CD4-positive, alpha-beta T cell treated with Interleukin-15 for 4 hours (primary cell): ENCODE measurements at regions not wholly inside any gene's neighbourhood (a gene's known extent, or its start where the extent isn't known, plus 50 kb on each side); places are given as distances from the start of the nearest gene placed in this dataset.
A peak's percentile ranks its signal among the peaks of the same experiment; 100 is the strongest.

ENCODE experiments used
- DNase-seq: peaks from one replicate; pipeline ENCODE4 v3.0.0-alpha.2; 2020; ENCODE audit warnings: low spot score

DNA sequence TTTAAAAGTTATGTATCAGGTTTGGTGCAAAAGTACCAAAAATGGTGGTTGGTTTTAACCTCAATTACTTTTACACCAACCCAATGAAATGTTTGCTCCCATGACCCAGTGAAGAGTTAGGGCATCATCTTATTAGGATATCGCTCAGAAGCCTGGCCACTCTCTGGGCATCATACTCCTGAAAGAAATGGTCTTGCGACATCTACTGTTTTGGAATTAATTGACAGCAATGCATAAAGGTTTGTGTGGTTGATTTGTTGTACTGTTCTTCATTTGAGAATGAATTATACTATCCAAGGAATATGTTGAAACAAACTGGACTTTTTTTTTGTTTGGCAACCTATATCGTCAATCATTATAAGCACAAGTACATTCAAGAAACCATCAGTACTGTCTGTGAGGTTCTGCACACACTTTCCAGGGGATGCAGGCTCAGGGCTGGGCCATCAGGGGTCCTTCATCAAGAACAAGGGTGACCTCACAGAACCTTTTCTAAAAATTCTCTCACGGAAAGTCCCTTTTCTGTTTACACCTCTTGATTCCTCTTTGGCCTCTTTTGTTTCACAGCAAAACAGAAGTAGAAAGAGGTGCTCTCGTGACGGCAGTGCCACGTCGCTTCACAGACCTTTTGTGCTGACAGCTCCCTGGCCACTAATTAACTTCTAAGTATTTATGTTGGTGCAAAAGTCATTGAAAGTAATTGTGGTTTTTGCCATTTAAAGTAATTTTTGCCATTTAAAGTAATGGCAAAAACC lies 117.2 kb upstream of the KLF6 start:
- DNase-seq, result peak; percentile 83

DNA sequence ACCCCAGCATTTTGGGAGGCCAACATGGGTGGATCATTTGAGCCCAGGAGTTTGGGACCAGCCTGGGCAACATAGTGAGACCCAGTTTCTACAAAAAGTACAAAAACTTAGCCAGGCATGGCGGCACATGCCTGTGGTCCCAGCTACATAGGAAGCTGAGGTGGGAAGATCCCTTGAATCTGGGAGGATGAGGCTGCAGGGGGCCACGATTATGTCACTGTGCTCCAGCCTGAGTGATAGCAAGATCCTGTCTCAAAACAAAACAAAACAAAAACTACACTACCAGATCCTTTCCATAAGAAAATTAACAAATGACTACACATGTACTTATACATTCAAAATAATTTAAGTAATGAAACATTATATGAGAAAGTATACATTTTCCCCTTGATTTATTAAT lies 116.4 kb upstream of the KLF6 start:
- DNase-seq, result no peak

DNA sequence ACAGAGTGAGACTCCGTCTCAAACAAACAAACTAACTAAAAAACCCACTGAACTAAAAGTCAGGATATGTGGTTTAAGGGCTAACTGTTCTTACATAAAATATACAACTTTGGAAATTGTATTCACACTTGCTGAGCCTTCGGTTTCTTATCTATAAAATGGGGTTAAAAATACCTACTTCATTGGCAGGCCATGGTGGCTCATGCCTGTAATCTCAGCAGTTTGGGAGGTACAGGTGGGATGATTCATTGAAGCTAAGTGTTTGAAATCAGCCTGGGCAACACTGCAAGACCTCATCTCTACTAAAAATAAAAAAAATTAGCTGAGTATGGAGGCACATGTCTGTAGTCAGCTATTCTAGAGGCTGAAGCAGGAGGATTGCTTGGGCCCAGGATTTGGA lies 115.4 kb upstream of the KLF6 start:
- DNase-seq, result peak; percentile 29

DNA sequence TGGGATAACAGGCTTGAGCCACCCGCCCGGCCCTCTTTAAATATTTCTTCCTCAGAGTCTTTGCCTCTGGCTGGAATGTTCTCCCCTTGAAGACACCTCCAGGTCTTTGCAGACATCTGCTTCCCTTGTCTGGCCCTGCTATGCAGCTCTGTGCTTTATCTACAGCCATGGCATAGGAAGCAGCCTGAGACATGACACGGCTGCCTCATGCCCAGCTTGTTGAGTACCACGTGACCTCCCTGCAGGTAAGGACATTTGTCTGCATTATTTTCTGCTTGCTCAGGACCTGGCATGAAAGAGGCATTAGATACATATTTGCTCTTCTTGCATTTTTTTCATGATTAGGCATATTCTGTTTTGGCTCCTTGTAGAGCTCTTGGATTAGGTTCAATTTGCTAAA lies 113.8 kb upstream of the KLF6 start:
- DNase-seq, result no peak

DNA sequence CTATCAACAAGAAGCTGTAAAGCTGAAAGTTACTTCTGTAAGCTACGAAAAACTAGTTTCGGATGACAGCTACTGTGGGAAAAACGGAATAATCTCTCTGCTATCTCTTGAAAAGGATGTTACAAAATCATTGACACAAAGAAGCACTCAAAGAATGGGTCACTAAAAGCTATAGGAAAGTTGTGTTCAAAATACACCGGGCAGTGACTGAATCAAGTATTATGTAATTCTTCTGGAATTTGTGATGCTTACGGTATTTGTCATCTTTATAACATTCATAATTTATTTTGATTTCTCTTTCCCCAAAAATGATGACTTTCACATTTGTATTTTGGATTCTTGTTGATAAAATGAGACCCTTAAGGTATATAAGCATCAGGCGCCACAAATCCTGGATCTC lies 112.1 kb upstream of the KLF6 start:
- no peak for DNase-seq

DNA sequence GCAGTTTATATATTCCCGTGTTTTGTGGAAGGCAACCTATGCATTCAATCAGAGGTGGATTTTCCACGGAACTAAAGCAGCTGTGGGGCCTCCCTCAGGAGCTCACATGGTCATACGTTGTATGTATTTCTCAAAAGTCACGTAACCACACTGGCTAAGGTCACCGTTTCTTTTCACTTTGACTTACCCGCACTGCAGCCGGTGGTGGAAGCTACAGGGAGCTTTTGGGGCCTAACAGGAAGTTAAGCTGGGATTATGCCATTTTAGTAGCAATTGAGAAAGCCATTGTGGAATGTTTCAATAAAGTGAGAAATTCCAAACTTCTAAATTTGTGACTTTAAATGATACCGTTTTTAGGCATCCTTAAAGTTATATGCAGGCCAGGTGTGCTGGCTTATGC lies 111.2 kb upstream of the KLF6 start:
- no peak for DNase-seq

DNA sequence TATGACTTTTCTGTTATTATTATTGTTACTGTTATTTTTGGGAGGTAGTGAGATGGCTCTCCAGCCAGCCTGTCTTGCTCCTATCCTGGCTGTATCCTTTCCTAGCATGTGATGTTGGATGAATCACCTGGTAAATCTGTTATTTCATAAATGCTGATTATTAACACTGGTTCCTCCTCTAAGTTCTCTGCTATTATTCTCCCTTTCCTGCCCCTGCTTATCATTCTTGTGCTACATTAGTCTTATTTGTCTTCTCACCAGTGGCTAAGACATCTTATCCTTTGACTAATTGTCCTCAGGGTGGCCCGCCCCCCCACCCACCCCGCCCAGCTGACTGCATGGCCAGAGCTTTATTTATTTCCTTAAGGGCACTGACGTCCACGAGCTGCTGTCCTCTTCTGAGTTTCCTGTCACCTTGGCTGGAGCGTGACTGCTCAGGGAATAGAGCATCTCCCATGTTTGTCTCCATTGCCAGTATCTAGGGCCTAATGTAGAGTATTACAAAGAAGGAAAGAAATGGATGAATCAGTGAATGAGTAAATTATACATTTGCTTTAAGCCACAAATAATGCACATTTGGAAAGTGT lies 110.1 kb upstream of the KLF6 start:
- DNase-seq, result no peak

DNA sequence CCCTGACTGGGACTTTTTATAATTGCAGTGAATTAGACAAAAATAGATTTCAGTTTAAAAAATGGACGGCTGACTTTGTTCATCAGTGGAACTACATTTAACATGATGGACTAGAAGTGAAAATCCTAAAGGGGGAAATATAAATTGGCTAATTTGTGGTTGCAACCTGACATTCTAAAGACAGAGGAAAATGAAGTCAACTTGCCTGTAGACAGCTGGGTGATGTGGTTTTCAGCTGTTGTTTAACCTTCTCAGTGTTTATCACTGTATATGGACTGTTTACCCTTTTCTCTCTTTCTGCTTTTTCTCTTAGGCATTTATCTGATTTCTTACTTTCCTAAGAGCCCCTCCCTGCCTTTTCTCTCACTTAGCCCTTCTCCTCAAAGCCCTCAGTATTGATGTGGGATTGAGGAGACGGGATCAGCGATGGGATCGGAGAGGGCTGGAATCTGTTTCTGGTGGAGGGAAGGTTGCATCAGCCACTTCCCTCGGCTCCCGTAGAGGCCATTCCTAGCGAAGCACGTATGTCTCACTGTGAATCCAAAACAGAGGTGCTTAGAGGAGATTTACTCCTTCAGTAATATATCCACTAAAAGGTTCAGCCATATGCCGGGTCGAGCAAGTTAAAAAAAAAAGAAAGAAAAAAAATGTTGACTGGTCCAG lies 109.0 kb upstream of the KLF6 start:
- DNase-seq, result no peak

DNA sequence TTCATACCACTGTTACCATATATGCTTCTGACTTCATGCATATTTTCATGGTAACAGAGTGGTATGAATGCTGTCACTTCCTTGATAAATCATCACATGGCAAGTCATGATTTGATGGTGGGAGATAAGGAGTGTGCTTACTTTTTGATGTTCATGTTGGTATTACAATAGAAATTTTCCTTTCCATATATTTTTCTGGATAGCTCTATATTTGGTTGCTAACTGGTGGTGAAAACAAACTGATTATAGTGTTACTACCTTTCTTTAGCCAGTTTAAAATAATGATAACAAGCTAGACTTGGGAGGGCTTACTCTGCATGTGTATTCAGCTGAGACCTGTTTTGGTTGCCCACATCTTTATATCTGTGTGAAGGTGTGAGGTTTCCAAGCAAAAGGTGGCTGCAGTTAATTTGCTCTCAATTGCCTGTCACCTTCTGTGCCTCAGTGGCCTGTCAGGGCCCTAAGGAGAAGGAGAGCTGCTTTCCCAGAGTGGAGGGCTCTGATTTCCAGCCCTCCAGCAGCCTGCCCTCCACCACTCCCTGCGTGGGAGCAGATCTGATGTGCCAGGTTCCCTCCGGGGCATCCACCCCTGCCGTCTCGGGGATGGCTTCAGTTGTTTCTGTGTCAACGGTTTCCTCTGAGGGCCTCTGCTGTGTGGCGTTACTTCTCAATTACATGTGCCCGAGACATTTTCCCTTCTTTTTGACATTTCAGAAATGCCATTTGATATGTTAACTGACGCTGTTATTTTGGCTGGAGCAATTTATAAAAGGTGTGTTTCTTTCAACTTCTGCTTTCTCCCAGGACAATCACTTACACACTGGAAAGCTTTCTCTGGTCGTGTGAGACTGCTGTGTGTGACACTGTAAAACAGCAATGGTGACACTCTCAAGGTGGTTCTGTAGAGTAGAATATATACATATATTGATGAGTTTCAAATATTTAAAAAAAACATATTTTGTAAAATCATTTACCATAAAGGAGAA lies 107.7 kb upstream of the KLF6 start:
- DNase-seq, result peak; percentile 74

DNA sequence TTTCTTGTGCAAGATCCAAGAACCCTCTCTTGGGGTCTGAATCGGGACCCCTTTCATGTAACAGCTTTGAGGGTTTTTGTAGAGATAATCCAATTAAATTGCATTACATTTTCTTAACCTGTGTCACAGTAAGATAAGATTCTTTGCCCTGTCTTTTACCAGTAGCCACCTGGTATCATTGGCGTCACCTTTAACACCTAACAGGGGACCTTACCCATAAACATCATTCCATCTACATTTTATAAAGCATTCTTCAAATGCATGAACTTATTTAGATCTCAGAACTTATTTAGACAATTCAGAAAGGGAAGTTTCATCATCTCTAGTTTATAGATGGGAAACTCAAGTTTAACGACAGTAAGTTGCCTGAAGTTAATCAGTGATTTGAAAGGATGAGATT lies 106.4 kb upstream of the KLF6 start:
- DNase-seq, result no peak

DNA sequence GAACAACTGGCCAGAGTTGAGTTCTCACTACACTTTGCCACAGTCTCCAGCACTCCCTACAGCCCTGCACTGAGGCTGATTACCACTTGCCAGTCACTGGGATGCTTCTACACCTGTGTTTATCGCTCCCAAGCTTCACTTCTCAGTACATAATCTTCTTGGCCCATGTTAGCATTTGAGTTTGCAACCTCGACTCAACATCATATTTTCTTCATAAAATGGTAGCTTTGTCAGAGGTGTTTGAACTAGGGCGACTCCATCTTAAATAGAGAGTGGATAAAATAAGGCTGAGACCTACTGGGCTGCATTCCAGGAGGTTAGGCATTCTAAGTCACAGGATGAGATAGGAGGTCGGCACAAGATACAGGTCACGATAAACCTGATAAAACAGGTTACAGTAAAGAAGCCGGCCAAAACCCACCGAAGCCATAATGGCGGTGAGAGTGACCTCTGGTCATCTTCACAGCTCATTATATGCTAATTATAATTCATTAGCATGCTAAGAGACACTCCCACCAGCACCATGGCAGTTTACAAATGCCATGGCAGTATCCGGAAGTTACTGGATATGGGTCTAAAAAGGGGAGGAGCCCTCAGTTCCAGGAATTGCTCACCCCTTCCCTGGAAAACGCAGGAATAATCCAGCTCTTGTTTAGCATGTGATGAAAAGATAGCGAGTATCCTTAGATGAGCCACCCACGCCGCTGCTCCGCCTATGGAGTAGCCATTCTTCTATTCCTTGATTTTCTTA lies 105.8 kb upstream of the KLF6 start:
- DNase-seq, result no peak

DNA sequence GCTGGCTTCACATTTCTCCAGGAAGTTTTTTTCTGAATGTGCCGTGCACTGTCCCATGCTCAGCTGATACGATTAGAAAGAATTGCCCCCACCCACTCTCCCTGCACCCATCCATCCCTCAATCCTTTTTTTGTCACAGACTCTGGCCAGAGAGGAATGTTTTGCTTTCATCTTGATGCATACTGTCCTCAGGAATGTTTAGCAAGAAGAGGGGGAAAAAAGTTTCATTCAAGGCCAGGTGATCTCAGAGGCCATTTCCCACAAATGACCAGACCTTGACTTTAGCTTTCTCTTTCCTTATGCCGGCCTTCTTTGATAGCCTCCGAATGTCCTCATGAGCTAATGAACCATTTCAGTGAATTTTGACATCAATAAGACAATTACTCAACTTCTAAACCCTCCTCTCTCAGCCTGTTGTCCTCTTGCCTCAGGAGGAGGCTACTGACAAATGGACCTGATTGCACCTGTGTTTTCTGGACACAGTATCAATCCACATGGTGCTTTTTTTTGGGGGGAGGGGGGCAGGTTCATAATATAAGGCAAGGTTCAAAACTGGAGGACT lies 105.0 kb upstream of the KLF6 start:
- no peak for DNase-seq

DNA sequence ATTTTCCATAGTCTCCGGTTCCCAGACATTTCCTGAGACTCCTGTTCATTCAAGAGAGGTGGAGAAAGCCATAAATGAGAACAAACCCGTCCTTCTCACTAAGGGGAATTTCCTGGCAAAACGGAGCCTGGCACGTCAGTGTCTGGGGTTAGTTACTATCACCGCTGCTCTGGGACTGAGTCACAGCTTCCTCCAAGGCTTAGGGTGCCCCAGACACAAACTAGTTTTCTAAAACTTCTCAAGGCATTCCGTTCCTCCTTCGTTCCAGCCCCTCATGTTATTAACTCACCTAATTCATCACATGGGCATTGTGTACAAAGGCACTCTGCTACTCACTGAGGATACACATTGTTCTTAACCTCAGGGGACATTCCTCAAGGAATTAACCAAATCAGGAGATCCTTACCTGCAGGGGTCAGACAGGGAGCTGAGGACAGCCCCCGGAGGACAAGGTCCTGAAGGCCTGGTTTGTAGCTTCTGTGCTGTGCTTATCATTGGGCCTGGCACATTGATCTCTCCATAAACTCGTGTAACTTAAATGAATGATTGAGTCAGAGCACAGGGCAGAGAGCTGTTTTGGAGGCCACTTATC lies 103.0 kb upstream of the KLF6 start:
- peak; percentile 85 for DNase-seq

DNA sequence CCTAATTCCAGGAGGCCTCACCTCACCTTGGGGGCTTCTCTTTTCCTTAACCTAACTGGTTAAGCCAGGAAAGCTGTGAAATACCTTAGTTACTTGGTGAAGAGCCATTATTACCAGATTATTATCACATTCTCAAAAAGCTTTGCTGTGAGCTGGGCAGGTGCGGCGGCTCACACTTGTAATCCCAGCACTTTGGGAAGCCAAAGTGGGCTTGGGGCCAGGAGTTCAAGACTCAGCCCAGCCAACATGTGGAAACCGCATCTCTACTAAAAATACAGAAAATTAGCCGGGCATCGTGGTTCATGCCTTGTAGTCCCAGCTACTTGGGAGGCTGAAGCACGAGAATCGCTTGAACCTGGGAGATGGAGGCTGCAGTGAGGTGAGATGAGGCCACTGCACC lies 102.4 kb upstream of the KLF6 start:
- DNase-seq, result no peak

DNA sequence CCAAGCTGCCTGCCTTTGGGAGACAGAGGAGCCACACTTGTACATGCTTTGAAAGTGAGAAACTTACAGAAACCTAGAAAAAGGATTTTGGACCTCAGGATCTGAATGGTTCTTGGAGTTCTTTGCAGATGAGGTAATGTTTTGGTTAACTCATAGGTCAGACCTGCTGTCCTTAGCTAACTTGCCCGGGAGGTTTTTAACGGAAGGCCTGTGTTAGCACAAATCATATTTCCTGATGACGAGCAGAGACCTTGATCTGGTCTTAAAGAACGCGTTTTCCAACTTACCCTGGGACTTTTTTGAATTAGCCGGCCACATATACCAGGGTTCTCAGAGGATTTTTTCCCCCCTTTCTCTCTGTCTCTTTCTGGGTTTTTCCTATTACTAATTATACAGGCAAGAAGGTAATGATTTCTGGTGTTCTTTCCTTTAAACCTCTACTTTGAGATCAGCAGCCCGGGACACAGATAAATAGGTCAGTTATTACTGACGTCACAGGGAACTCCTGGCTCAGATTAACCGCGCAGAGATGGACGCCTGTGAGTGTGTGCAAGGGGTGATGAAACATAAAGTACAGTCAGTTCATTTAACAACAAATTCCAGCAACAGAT lies 101.7 kb upstream of the KLF6 start:
- no peak for DNase-seq

DNA sequence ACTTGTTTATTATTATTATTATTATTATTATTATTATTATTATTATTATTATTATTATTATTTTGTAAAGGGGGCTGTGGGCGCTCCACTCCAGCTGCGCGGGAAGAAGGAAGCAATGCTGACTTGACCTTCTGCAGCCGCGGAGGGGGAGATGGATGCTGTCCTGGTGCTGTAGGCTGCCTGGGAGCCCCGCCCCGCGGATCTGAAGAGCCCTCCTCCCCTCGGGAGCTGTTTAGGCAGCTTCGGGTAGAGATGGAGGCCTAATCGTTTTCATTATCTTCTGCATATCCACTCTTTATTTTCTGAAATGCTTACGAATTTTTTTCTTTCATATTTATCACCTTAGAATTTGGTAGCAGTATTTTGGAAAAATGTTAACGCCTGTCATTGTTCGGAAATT lies 101.2 kb upstream of the KLF6 start:
- DNase-seq, result no peak

DNA sequence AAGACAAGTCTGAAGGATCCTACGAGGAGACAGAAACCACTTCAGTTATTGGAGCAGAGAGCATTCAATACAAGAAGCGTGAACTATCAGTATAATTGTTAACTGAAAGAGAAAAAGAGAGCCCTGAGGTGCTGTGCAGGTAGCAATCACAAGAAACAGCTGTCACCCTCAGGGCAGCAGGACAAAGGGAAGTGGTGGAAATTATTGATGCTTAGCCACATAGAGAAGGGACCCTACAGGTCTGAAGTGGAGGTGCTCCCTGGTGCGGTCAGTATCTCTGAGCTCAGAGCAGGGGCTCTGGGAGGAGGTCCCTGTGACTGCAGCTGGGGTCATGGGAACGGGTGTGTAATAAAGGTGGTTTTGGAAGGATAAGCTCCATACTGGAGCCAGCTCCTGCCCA lies 97.8 kb upstream of the KLF6 start:
- no peak for DNase-seq

DNA sequence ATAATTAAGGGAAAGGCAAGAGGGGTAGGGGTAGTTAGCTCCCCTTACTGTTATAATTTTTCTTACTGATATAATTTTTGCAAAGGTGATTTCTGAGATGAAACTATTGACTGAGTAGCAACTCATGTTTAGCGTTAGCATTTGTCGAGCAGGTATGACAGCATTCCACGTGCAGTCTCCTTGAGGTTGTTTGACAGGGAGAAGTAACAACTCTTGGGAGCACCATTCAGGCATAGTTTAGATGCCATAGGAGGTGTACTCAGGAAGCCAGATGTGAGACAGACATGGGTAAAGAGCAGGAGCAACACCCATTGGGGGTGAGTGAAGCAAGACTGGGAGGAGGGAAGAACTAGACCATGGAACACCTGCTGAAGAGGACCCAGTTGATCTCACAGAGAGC lies 96.6 kb upstream of the KLF6 start:
- no peak for DNase-seq

DNA sequence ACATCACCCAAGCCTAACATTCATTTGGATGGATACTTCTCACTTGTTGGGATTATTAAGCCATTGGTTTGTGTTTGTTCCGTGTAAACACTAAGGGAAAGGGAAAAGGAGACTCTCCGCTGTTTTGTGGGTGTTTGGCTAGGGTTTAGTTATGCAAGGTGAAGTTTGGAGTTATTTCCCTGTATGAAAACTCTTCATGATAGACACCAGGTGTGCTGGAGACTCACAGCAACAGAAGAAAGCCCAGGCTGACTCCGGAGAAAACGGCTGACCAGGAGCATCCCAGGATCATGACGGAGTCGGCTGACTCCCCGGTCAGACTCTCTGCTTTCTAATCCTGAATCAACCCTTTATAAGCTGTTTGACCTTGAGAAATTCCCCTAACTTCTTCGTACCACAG lies 94.1 kb upstream of the KLF6 start:
- DNase-seq, result no peak

DNA sequence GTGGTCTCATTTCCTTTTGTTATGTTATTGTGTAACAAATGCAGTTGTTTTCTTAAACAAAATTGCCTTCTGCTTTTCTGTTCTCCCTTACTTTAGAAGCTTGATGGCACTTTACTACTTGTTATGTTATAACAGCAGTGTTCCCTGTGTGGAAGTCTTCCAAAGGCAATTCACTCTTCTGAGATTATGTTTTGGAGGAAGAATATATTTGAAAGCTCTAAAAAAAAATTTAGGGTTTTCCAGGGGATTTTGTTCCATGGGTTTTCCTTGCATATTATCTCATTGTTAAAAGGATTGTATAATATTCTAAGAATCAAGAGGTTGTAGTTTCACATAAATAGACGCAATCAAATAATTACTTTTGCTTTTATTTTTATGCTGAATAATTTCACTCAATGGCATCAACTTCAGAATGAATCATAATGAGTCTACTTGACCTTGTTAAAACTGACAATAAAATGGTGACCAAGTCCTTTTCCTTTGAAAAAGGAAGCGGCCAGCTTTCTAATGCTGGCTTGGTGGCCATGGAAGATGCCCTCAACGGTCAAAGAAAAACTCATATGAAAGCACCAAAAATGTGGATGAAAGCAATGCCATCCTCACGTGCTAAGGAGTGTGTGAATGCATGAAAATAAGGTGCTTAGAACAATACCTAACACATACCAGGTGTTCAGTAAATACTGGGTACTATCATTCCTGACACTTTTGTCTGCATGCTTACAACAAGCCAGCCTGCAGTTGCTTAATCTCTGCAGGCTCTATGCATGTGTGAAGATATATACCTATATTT lies 92.4 kb upstream of the KLF6 start:
- DNase-seq, result no peak
